Testis (tissue), 2 donors: ENCODE measurements at regions not wholly inside any gene's neighbourhood (a gene's known extent, or its start where the extent isn't known, plus 50 kb on each side); places are given as distances from the start of the nearest gene placed in this dataset.

Source experiments
- DNase-seq: peaks from one replicate; pipeline ENCODE4 v3.0.0-alpha.2; 2019
- H3K27ac ChIP-seq, 2 donors: fragments of 200-600 bp; sonication (generic); one replicate each; pipeline ENCODE4 v1.5.1; 2019
- H3K27me3 ChIP-seq: fragments of 200-600 bp; sonication (generic); one replicate; pipeline ENCODE4 v1.5.1; 2019
- H3K36me3 ChIP-seq: fragments of 200-600 bp; sonication (generic); one replicate; pipeline ENCODE4 v1.5.1; 2017; ENCODE audit warnings: low read depth; ENCODE audit errors: missing control alignments
- H3K4me1 ChIP-seq: fragments of 200-600 bp; sonication (generic); one replicate; pipeline ENCODE4 v1.5.1; 2019
- H3K4me3 ChIP-seq, 2 donors: fragments of 200-600 bp; sonication (generic); one replicate each; pipeline ENCODE4 v1.5.1; 2017 to 2019
- H3K9me3 ChIP-seq: fragments of 200-600 bp; sonication (generic); one replicate; pipeline ENCODE4 v1.5.1; 2017
- POLR2A ChIP-seq: fragments of 450-650 bp; IDR thresholded peaks from one replicate; pipeline ENCODE4 v1.6.1; 2017; ENCODE audit warnings: antibody characterized with exemption, mild to moderate bottlenecking, moderate library complexity
- WGBS, 2 donors: methylation state at CpG; one replicate each; pipeline ENCODE4 v1.1.5; 2018; 5-methylcytosine and 5-hydroxymethylcytosine counted together
- intact Hi-C: fragments of 100-400 bp; cut with DNase I; formaldehyde crosslinking; loops from one replicate; pipeline ENCODE4 v1.15.1; 2023; ENCODE audit warnings: low total_unique reads
- TF ChIP-seq, protein P1 (sequence below), 3 experiments: fragments of 450-650 bp in 2 of 3; fragments of 200-600 bp in 1 of 3; sonication (generic) in 1 of 3; IDR thresholded peaks; one replicate each; pipeline ENCODE4 v1.5.1; 2016 to 2019; ENCODE audit warnings: antibody characterized with exemption in 3 of 3, mild to moderate bottlenecking in 2 of 3, moderate library complexity in 1 of 3

- H3K4me3 ChIP-seq = no peak overlapping the region
- H3K36me3 ChIP-seq = no peaks in the 10 kb centered on the region
- TF ChIP-seq, protein P1, sequence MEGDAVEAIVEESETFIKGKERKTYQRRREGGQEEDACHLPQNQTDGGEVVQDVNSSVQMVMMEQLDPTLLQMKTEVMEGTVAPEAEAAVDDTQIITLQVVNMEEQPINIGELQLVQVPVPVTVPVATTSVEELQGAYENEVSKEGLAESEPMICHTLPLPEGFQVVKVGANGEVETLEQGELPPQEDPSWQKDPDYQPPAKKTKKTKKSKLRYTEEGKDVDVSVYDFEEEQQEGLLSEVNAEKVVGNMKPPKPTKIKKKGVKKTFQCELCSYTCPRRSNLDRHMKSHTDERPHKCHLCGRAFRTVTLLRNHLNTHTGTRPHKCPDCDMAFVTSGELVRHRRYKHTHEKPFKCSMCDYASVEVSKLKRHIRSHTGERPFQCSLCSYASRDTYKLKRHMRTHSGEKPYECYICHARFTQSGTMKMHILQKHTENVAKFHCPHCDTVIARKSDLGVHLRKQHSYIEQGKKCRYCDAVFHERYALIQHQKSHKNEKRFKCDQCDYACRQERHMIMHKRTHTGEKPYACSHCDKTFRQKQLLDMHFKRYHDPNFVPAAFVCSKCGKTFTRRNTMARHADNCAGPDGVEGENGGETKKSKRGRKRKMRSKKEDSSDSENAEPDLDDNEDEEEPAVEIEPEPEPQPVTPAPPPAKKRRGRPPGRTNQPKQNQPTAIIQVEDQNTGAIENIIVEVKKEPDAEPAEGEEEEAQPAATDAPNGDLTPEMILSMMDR (IDR thresholded peaks at IDR 0.05) = no peak
- TF ChIP-seq POLR2A = no peak
- no peaks in the 10 kb centered on the region for H3K9me3 ChIP-seq
- H3K27ac ChIP-seq = no peak overlapping the region
- intact Hi-C loops = no loop called here
- no peaks in the 10 kb centered on the region for H3K27me3 ChIP-seq
- no peaks in the 10 kb centered on the region for H3K4me1 ChIP-seq
- WGBS, 2 donors = 90% methylated on average over 4 of the region's 4 CpGs
- DNase-seq = no peak
Measured at GRCh38 chr5:72744136-72744535, 72.3 kb upstream of the TNPO1 start.

DNA sequence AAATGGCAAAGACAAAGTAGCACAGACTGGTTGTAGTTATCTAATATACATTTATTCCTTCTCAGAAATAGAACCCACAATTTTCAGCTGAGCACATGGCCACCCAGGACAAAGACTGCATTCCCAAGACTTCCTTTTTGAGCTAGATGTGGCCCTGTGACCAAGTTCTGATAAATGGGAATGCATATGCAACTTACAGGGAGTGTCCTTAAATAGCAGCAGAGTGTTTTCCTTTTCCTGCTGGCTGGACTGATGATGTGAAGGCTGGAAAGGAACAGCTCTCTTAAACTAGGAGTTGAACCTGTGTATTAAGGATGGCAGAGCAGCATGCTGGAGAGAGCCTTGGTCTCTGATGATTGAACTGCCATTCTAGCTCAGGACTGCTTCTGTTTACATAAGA, 74.7 kb upstream of the TNPO1 start:
- no peaks in the 10 kb centered on the region for H3K27me3 ChIP-seq
- intact Hi-C loops = no loop called here
- no peaks in the 10 kb centered on the region for H3K36me3 ChIP-seq
- no peak overlapping the region for H3K4me3 ChIP-seq
- no peaks in the 10 kb centered on the region for H3K4me1 ChIP-seq
- no peaks in the 10 kb centered on the region for H3K9me3 ChIP-seq
- no peak for DNase-seq
- no peak overlapping the region for H3K27ac ChIP-seq
- TF ChIP-seq, protein P1 (IDR thresholded peaks at IDR 0.05) = no peak
- TF ChIP-seq POLR2A = no peak

DNA sequence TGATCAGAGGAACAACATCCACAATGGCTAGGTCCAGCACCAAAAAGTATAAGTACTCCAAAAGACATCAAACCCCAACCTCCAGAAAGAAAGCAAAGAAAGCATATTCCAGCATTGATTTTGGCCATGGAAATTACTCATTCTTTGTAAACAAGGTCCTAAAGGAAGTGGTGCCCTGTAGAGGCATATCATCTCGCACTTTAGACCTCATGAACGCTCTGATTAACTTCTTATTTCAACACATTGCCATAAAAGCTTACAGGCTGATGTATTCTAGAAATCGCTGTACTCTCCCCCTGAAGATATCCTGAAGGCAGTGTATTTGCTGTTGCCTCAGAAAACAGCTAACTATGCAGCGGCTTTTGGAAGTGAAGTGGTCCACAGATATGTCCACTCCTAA, 82.7 kb upstream of the TNPO1 start:
- intact Hi-C loops = no loop called here
- no peak for DNase-seq
- no peak overlapping the region for H3K27ac ChIP-seq
- TF ChIP-seq, protein P1 (IDR thresholded peaks at IDR 0.05) = no peak
- no peak for TF ChIP-seq POLR2A
- H3K9me3 ChIP-seq = no peaks in the 10 kb centered on the region
- H3K27me3 ChIP-seq = no peaks in the 10 kb centered on the region
- H3K4me1 ChIP-seq = no peaks in the 10 kb centered on the region
- no peaks in the 10 kb centered on the region for H3K36me3 ChIP-seq
- H3K4me3 ChIP-seq = no peak overlapping the region
- 82 to 86% methylated on average over 4 of the region's 4 CpGs for WGBS, 2 donors

DNA sequence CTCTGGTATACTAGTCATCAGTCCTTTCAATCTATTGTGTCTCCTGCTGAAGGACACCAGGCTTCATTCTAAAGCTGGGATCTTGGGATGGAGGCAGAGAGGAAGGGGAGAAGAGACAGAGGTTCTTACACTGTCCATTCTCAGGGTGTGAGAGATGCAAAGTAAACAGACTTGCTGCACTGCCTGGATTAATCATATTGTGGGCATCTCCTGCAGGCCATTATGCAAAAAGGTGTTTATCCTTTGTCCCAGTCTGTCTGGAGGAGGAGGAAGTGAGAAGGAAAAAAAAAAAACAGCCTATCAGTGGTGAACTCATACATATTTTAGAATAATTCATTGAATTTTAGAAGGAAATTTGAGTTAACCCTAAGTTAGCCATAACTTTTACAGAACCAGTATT, 92.9 kb upstream of the TNPO1 start:
- Histone ChIP-seq H3K4me1 (no peaks in the 10 kb centered on the region), H3K9me3 (no peaks in the 10 kb centered on the region), H3K36me3 (no peaks in the 10 kb centered on the region), H3K27ac (no peak overlapping the region), H3K27me3 (no peaks in the 10 kb centered on the region), H3K4me3 (no peak overlapping the region)
- no peak for DNase-seq
- no peak for TF ChIP-seq POLR2A
- TF ChIP-seq, protein P1 (IDR thresholded peaks at IDR 0.05) = no peak
- intact Hi-C loops = no loop called here

- no peak overlapping the region for H3K4me3 ChIP-seq
- H3K27ac ChIP-seq = no peak overlapping the region
- no peak for DNase-seq
- intact Hi-C loops = no loop called here
- no peaks in the 10 kb centered on the region for H3K9me3 ChIP-seq
- H3K4me1 ChIP-seq = no peaks in the 10 kb centered on the region
- H3K36me3 ChIP-seq = no peaks in the 10 kb centered on the region
- 83 to 88% methylated on average over 5 of the region's 5 CpGs for WGBS, 2 donors
- H3K27me3 ChIP-seq = no peaks in the 10 kb centered on the region
- TF ChIP-seq, protein P1 (IDR thresholded peaks at IDR 0.05) = no peak
- no peak for TF ChIP-seq POLR2A
Measured at GRCh38 chr5:72722792-72723452, 93.5 kb upstream of the TNPO1 start.
